ENCODE measurements at regions not wholly inside any gene's neighbourhood (a gene's known extent, or its start where the extent isn't known, plus 50 kb on each side); places are given as distances from the start of the nearest gene placed in this dataset.
"Not testable (repeated sequence)": the region's sequence is repeated elsewhere in the genome, so short reads cannot be mapped to it uniquely, and the experiment has no call there.

DNA sequence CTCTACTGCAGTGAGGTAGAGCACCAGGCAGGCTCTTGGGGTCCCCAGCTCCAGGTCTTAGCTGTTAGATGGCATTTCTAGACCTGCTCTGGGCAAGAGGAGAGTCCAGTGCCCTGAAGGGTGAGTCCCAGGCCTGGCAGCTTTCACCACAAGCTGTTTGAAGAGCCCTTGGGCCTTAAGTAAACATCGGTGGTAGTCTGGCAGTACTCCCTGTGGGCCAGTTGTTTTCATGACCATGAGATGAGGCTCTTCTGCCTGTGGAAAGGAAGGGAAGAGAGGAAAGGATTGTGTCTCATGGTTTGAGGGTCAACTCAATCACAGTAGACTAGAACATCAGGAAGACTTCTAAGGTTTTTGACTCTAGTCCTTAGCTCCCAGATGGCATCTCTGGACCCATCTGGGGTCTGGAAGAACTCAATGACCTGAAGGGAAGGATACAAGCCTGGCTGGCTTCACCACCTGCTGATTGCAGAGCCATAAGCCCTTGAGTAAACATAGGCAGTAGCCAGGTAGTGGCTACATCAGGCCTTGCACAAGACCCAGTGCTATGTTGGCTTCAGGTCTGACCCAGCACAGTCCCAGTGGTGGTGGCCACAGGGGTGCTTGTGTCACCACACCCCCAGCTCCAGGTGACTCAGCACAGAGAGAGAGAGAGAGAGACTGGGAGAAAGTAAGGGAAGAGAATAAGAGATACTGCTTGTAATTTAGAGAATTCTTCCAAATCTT is 114.3 kb upstream of the PCSK5 start:
- DNase-seq (ENCODE audit: low spot score): no peak

GRCh38 chr9:75780185-75780584 is 110.3 kb upstream of the PCSK5 start:
- DNase-seq (ENCODE audit: low spot score): no peak

DNA sequence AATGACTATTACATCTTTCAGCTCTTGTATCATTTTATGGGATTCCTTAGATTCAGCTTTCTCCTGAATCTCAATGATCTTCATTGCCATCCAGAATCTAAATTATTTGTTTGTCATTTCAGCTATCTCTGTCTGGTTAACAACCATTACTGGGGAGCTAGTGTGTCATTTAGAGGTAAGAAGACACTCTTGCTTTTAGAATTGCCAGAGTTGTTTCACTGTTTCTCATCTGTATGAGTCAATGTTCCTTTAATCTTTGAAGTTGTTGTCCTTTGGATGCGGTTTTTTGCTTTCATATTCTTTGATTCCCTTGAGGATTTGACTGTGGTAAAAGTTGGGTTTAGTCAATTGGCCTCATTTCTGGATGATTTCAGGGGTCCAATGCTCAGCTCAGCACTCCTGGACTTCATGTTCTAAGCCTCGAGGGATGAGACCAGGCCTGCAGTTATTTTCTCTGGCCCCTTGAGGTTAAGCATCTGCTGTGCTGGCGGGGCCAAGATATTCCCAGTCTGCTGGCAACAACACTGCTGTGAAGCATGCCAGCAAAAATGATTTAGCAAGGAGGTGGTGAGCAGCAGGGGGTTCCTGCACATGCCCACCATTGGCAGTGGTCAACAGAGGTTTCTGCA is 102.4 kb upstream of the PCSK5 start:
- no peak for DNase-seq (ENCODE audit: low spot score)

GRCh38 chr9:75797085-75797580 is 93.3 kb upstream of the PCSK5 start:
- no peak for DNase-seq (ENCODE audit: low spot score)

GRCh38 chr9:75798505-75798904 is 92.0 kb upstream of the PCSK5 start:
- DNase-seq (ENCODE audit: low spot score): no peak

DNA sequence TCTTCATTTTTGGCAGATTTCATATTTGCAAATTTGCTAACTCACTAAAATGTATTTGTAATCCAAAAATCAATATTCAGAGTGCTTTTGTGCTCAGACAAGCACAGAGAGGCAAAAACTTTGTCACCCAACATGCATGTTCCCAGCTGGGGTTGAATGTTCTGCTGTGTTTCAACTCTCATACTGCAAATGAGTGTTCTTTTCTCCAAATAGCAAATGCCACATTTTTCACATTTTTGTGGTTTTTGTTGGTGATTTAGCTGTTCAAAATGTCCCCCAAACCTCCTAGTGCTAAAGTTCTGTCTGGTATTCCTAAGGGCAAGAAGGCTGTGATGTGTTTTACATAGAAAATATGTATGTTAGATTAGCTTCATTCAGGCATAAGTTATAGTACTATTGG is 87.3 kb upstream of the PCSK5 start:
- no peak for DNase-seq (ENCODE audit: low spot score)

GRCh38 chr9:75810063-75810462 is 80.4 kb upstream of the PCSK5 start:
- DNase-seq (ENCODE audit: low spot score): no peak

GRCh38 chr9:75811692-75812091 is 78.8 kb upstream of the PCSK5 start:
- DNase-seq (ENCODE audit: low spot score): no peak

- DNase-seq (ENCODE audit: low spot score): no peak
Observed at GRCh38 chr9:75812141-75812540, 78.3 kb upstream of the PCSK5 start.

GRCh38 chr9:75814667-75815066 is 75.8 kb upstream of the PCSK5 start:
- DNase-seq (ENCODE audit: low spot score): no peak

DNA sequence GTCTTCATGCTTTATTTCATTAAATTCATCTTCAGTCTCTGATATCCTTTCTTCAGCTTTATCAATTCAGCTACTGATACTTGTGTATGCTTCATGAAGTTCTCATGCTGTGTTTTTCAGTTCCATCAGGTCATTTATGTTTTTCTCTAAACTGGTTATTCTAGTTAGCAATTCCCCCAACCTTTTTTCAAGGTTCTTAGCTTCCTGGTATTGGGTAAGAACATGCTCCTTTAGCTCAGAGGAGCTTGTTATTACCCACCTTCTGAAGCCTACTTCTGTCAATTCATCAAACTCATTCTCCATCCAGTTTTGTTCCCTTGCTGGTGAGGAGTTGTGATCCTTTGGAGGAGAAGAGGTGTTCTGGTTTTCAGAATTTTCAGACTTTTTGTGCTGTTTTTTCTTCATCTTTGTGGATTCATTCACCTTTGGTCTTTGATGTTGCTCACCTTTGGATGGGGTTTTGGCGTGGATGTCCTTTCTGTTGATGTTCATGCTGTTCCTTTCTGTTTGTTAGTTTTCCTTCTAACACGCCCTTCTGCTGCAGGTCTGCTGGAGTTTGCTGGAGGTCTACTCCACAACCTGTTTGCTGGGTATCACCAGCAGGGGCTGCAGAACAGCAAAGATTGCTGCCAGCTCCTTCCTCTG is 69.9 kb upstream of the PCSK5 start:
- not testable (repeated sequence) for DNase-seq (ENCODE audit: low spot score)

GRCh38 chr9:75823151-75823550 is 67.3 kb upstream of the PCSK5 start:
- DNase-seq (ENCODE audit: low spot score): no peak

- no peak for DNase-seq (ENCODE audit: low spot score)
Observed at GRCh38 chr9:75824816-75825568, 65.5 kb upstream of the PCSK5 start.

- no peak for DNase-seq (ENCODE audit: low spot score)
Observed at GRCh38 chr9:75826314-75826713, 64.2 kb upstream of the PCSK5 start.

DNA sequence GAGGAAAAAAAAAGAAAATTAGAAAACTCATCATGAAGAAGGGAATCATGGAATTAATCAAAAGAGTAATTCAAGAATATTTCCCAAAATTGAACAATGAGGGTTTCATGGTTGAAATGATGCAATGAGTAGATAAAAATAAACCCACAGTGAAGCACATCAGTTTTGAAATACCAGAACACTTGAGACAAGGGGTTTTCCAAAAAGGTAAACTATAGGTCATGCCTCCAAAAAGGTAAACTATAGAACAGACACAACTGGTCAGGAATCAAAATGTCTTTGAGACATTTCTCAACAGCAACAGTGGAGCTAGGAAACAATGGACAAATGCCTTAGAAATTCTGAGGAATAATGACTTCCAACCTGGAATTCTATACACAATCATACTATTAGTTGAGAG is 60.2 kb upstream of the PCSK5 start:
- DNase-seq (ENCODE audit: low spot score): no peak

DNA sequence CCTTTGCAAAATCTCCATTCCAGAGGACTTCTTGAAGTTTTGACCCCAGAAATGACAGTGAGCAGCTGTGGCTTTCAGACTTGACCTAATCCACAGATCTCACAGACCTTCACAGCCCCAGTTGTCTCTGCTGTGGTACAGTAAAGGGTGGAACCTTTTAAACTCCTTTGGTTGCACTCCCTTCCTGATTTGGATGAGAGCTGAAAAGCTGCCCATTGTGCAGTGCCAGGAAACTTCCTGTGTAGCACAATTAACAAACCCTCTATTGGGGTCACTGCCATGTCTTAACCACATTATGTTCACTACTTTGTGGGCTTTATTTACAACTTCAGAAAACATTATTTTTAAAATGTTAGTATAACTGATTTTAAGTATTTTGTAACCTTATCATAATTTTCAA is 56.7 kb upstream of the PCSK5 start:
- DNase-seq (ENCODE audit: low spot score): no peak

DNA sequence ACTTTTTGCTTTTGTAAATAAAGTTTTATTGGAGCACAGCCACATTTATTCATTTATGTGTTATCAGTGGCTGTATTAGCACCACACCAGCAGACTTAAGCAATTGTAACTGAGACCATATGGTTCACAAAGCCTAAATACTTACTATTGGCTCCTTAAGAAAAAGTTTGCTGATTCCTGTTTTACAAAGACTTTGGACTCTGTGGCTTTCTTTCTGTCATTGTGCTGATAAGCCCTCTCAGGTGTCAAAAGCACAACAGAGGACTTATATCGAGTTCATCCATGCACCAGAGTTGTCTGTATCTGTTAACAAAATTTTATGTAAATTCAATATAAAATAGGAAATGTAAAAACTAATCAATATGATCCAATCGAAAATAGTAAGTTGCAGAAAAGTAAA is 55.6 kb upstream of the PCSK5 start:
- no peak for DNase-seq (ENCODE audit: low spot score)
